ENCODE measurements at regions not wholly inside any gene's neighbourhood (a gene's known extent, or its start where the extent isn't known, plus 50 kb on each side); places are given as distances from the start of the nearest gene placed in this dataset.
"Not testable (repeated sequence)": the region's sequence is repeated elsewhere in the genome, so short reads cannot be mapped to it uniquely, and the experiment has no call there.

GRCh38 chr16:85527042-85527766 is 85.9 kb upstream of the GSE1 start:
- DNase-seq (ENCODE audit: low read depth) = no peak

GRCh38 chr16:85527767-85528297 is 85.3 kb upstream of the GSE1 start:
- DNase-seq (ENCODE audit: low read depth) = no peak

- no peak for DNase-seq (ENCODE audit: low read depth)
These were observed 84.4 kb upstream of the GSE1 start for GRCh38 chr16:85528528-85529387.

GRCh38 chr16:85529489-85530369 is 83.4 kb upstream of the GSE1 start:
- no peak for DNase-seq (ENCODE audit: low read depth)

GRCh38 chr16:85530370-85530739 is 82.8 kb upstream of the GSE1 start:
- no peak for DNase-seq (ENCODE audit: low read depth)

GRCh38 chr16:85531516-85531915 is 81.6 kb upstream of the GSE1 start:
- DNase-seq (ENCODE audit: low read depth) = no peak

- no peak for DNase-seq (ENCODE audit: low read depth)
These were observed 81.0 kb upstream of the GSE1 start for GRCh38 chr16:85532147-85532546.

GRCh38 chr16:85533593-85533992 is 79.5 kb upstream of the GSE1 start:
- not testable (repeated sequence) for DNase-seq (ENCODE audit: low read depth)

GRCh38 chr16:85534536-85535351 is 78.4 kb upstream of the GSE1 start:
- DNase-seq (ENCODE audit: low read depth) = no peak

GRCh38 chr16:85535352-85536072 is 77.6 kb upstream of the GSE1 start:
- DNase-seq (ENCODE audit: low read depth) = peak; percentile 98

- DNase-seq (ENCODE audit: low read depth) = peak; percentile 87
These were observed 77.1 kb upstream of the GSE1 start for GRCh38 chr16:85536073-85536410.

- DNase-seq (ENCODE audit: low read depth) = no peak
These were observed 76.5 kb upstream of the GSE1 start for GRCh38 chr16:85536411-85537330.

- no peak for DNase-seq (ENCODE audit: low read depth)
These were observed 75.8 kb upstream of the GSE1 start for GRCh38 chr16:85537331-85537788.

GRCh38 chr16:85537795-85538401 is 75.2 kb upstream of the GSE1 start:
- DNase-seq (ENCODE audit: low read depth) = no peak

GRCh38 chr16:85539084-85539483 is 74.0 kb upstream of the GSE1 start:
- DNase-seq (ENCODE audit: low read depth) = no peak

GRCh38 chr16:85539629-85540291 is 73.4 kb upstream of the GSE1 start:
- no peak for DNase-seq (ENCODE audit: low read depth)

GRCh38 chr16:85541181-85541580 is 71.9 kb upstream of the GSE1 start:
- no peak for DNase-seq (ENCODE audit: low read depth)

GRCh38 chr16:85541619-85541979 is 71.5 kb upstream of the GSE1 start:
- no peak for DNase-seq (ENCODE audit: low read depth)
